ENCODE measurements at regions not wholly inside any gene's neighbourhood (a gene's known extent, or its start where the extent isn't known, plus 50 kb on each side); places are given as distances from the start of the nearest gene placed in this dataset.

DNA sequence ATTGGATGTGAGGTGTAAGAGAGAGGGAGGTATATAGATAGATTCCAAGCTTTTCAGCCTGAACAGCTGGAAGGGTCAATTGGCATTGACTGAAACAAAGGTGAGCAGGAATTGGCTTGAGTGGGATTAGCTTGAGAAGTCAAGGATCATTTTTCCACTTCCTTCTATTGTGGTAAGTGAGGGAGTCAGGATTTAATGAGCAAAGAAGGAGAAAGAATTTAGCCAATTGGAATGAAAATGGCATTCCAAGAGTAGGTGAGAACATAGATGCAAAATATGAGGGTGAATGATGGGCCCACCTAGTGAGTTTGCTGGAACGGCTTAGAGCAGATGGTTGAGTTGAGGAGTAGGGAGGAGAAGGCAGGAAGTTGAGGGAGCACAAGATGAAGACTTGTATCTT, 56.5 kb upstream of the ETV6 start:
- TF ChIP-seq POLR2AphosphoS5 (IDR thresholded peaks at IDR 0.05; ENCODE audit: borderline replicate concordance, low read depth, low read length), result no peak
- no peak for TF ChIP-seq EZH2 (IDR thresholded peaks at IDR 0.05)
